ENCODE measurements at regions not wholly inside any gene's neighbourhood (a gene's known extent, or its start where the extent isn't known, plus 50 kb on each side); places are given as distances from the start of the nearest gene placed in this dataset.

DNA sequence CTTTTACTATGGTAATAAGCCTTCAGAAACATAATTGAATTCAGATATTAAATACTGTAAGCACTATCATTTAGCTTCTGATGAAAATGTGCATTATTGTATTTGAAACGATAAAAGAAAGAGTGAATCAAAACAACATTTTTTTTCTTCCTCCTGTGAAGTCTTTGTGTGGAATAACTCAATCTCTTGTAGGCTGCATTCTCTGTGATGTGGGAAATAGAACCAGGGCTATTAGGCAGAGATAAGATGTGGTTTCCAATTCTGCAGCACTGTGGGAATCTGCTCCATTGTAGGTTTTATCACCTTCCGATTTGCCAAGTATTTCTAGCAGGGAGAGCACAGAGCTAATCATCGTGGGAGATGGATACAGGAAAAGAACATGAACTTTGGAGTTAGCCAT, 624.5 kb downstream of the RBFOX1 start:
- ATAC-seq (ENCODE audit: low read depth): no peak
- no peaks in the 10 kb centered on the region for H4K20me1 ChIP-seq (ENCODE audit: control insufficient read depth, insufficient read depth, low read length, poor library complexity, severe bottlenecking)
- no peaks in the 10 kb centered on the region for H3K27me3 ChIP-seq (replicated peaks in 1 of 4; ENCODE audit: control extremely low read depth in 1 of 4, control insufficient read depth in 3 of 4, insufficient read depth in 4 of 4, low read length in 3 of 4)

DNA sequence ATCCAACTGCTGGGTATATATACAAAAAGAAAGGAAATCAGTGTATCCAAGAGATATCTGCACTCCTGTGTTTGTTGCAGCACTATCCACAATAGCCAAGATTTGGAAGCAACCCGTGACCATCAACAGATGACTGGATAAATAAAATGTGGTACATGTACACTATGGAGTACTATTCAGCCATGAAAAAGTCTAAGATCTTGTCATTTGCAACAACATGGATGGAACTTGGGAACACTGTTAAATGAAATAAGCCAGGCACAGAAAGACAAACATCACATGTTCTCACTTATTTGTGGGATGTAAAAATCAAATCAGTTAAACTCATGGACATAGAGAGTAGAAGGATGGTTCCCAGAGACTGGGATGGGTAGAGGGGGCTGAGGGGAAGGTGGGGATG, 620.7 kb downstream of the RBFOX1 start:
- Histone ChIP-seq H3K79me2 (ENCODE audit: control insufficient read depth, insufficient read depth, low read length) (no peaks in the 10 kb centered on the region), H3K4me3 (ENCODE audit: control extremely low read depth in 1 of 5, extremely low read depth in 1 of 5, insufficient read depth in 1 of 5, low read depth in 2 of 5, low read length in 4 of 5) (no peak overlapping the region), H3K9me3 (ENCODE audit: control extremely low read depth in 1 of 3, control insufficient read depth in 2 of 3, insufficient read depth in 1 of 3, low read length in 2 of 3) (peaks cover 0 to 3% (median 0%) of the 10 kb centered on the region in 3 donors), H3K4me2 (replicated peaks; ENCODE audit: low read depth, low read length, poor library complexity, severe bottlenecking) (no peak overlapping the region), H3K9ac (ENCODE audit: low read length) (no peak overlapping the region), H3K36me3 (replicated peaks in 1 of 2; ENCODE audit: control extremely low read depth in 1 of 2, control insufficient read depth in 1 of 2, extremely low read depth in 1 of 2, insufficient read depth in 2 of 2, low read length in 1 of 2) (no peaks in the 10 kb centered on the region), H3K4me1 (ENCODE audit: control insufficient read depth in 2 of 2, insufficient read depth in 2 of 2, low read length in 2 of 2) (no peaks in the 10 kb centered on the region), H4K20me1 (ENCODE audit: control insufficient read depth, insufficient read depth, low read length, poor library complexity, severe bottlenecking) (no peaks in the 10 kb centered on the region), H3K27me3 (replicated peaks in 1 of 4; ENCODE audit: control extremely low read depth in 1 of 4, control insufficient read depth in 3 of 4, insufficient read depth in 4 of 4, low read length in 3 of 4) (no peaks in the 10 kb centered on the region), H2AFZ (ENCODE audit: insufficient read depth, low read depth, low read length, poor library complexity, severe bottlenecking) (no peak overlapping the region), H3K27ac (ENCODE audit: low read length in 2 of 2) (no peak overlapping the region)
- peaks cover 3% of the 10 kb centered on the region for H3K9me3 Mint-ChIP-seq (ENCODE audit: insufficient read depth)
- no peak overlapping the region for H3K4me3 Mint-ChIP-seq
- no peaks in the 10 kb centered on the region for H3K4me1 Mint-ChIP-seq
- no peak for DNase-seq
- no CpG with 5 or more reads among the region's 1 CpG for WGBS (ENCODE audit: insufficient coverage)
- H3K27ac Mint-ChIP-seq: no peak overlapping the region
- CTCF ChIA-PET: no interaction called here
- TF ChIP-seq EZH2 (IDR thresholded peaks at IDR 0.05; ENCODE audit: borderline replicate concordance, insufficient read depth, low read depth, low read length, poor library complexity, severe bottlenecking): no peak
- TF ChIP-seq, protein P1, sequence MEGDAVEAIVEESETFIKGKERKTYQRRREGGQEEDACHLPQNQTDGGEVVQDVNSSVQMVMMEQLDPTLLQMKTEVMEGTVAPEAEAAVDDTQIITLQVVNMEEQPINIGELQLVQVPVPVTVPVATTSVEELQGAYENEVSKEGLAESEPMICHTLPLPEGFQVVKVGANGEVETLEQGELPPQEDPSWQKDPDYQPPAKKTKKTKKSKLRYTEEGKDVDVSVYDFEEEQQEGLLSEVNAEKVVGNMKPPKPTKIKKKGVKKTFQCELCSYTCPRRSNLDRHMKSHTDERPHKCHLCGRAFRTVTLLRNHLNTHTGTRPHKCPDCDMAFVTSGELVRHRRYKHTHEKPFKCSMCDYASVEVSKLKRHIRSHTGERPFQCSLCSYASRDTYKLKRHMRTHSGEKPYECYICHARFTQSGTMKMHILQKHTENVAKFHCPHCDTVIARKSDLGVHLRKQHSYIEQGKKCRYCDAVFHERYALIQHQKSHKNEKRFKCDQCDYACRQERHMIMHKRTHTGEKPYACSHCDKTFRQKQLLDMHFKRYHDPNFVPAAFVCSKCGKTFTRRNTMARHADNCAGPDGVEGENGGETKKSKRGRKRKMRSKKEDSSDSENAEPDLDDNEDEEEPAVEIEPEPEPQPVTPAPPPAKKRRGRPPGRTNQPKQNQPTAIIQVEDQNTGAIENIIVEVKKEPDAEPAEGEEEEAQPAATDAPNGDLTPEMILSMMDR (IDR thresholded peaks at IDR 0.05): no peak
- H3K27me3 Mint-ChIP-seq: no peaks in the 10 kb centered on the region
- intact Hi-C loops (cut with micrococcal nuclease): no loop called here
- POLR2A ChIA-PET: no interaction called here
- no peak for ATAC-seq (ENCODE audit: low read depth)

More for the DNA sequence above, 624.5 kb downstream of the RBFOX1 start:
- no peaks in the 10 kb centered on the region for H3K79me2 ChIP-seq (ENCODE audit: control insufficient read depth, insufficient read depth, low read length)
- CTCF ChIA-PET: no interaction called here
- H3K27ac Mint-ChIP-seq: no peak overlapping the region
- POLR2A ChIA-PET: no interaction called here
- no peaks in the 10 kb centered on the region for H3K36me3 ChIP-seq (replicated peaks in 1 of 2; ENCODE audit: control extremely low read depth in 1 of 2, control insufficient read depth in 1 of 2, extremely low read depth in 1 of 2, insufficient read depth in 2 of 2, low read length in 1 of 2)
- intact Hi-C loops (cut with micrococcal nuclease): no loop called here
- no peak overlapping the region for H3K4me3 Mint-ChIP-seq
- WGBS (ENCODE audit: insufficient coverage): 100% methylated on average over 1 of the region's 3 CpGs
- H3K4me3 ChIP-seq (ENCODE audit: control extremely low read depth in 1 of 5, extremely low read depth in 1 of 5, insufficient read depth in 1 of 5, low read depth in 2 of 5, low read length in 4 of 5): no peak overlapping the region
- no peak overlapping the region for H2AFZ ChIP-seq (ENCODE audit: insufficient read depth, low read depth, low read length, poor library complexity, severe bottlenecking)
- H3K4me2 ChIP-seq (replicated peaks; ENCODE audit: low read depth, low read length, poor library complexity, severe bottlenecking): no peak overlapping the region
- no peaks in the 10 kb centered on the region for H3K4me1 ChIP-seq (ENCODE audit: control insufficient read depth in 2 of 2, insufficient read depth in 2 of 2, low read length in 2 of 2)
- H3K4me1 Mint-ChIP-seq: no peaks in the 10 kb centered on the region
- H3K9me3 ChIP-seq (ENCODE audit: control extremely low read depth in 1 of 3, control insufficient read depth in 2 of 3, insufficient read depth in 1 of 3, low read length in 2 of 3): no peaks in the 10 kb centered on the region
- no peaks in the 10 kb centered on the region for H3K27me3 Mint-ChIP-seq
- no peak for DNase-seq
- H3K9me3 Mint-ChIP-seq (ENCODE audit: insufficient read depth): peaks cover 3% of the 10 kb centered on the region
- TF ChIP-seq EZH2 (IDR thresholded peaks at IDR 0.05; ENCODE audit: borderline replicate concordance, insufficient read depth, low read depth, low read length, poor library complexity, severe bottlenecking): no peak
- TF ChIP-seq, protein P1 (IDR thresholded peaks at IDR 0.05): no peak
- H3K27ac ChIP-seq (ENCODE audit: low read length in 2 of 2): no peak overlapping the region
- H3K9ac ChIP-seq (ENCODE audit: low read length): no peak overlapping the region
